A673 (cell line): ENCODE measurements at regions not wholly inside any gene's neighbourhood (a gene's known extent, or its start where the extent isn't known, plus 50 kb on each side); places are given as distances from the start of the nearest gene placed in this dataset.

ENCODE experiments used
- BruUV-seq: library from RNA; stranded (reverse); fragments of 400-500 nt; replicated peaks from 2 replicates; lab custom pipeline; 2021; lab: Mats Ljungman, UMichigan
- CTCF ChIA-PET: fragments of 300-600 bp; sonication (Branson Sonifier 250); formaldehyde crosslinking; loops from one replicate; lab custom pipeline; 2022; ENCODE audit warnings: antibody characterized with exemption; lab: Charles Lee
- POLR2A ChIA-PET: fragments of 300-600 bp; sonication (Branson Sonifier 250); formaldehyde crosslinking; loops from one replicate; lab custom pipeline; 2022; ENCODE audit warnings: antibody characterized with exemption; ENCODE audit not compliant: low non-redundant PET; lab: Charles Lee
- DNase-seq: peaks from one replicate; pipeline ENCODE4 v3.0.0-alpha.2; 2015; ENCODE audit warnings: low spot score
- H3K27ac ChIP-seq: fragments of 200-600 bp; sonication (generic); 2 replicates; pipeline ENCODE4 v1.5.1; 2016; ENCODE audit warnings: mixed run types, low read depth, mild to moderate bottlenecking, mixed read lengths, antibody characterized with exemption, low read length; ENCODE audit not compliant: poor library complexity, severe bottlenecking
- H3K27me3 ChIP-seq: fragments of 200-600 bp; sonication (generic); replicated peaks from 2 replicates; pipeline ENCODE4 v1.6.1; 2017; ENCODE audit warnings: mixed run types, low read depth, mild to moderate bottlenecking, mixed read lengths, antibody characterized with exemption, low read length; ENCODE audit not compliant: insufficient read depth, poor library complexity
- H3K36me3 ChIP-seq: fragments of 200-600 bp; sonication (generic); 2 replicates; pipeline ENCODE4 v1.6.1; 2016; ENCODE audit warnings: mixed run types, mild to moderate bottlenecking, mixed read lengths, antibody characterized with exemption, low read length; ENCODE audit not compliant: insufficient read depth, poor library complexity, severe bottlenecking
- H3K4me1 ChIP-seq: fragments of 200-600 bp; sonication (generic); 2 replicates; pipeline ENCODE4 v1.6.1; 2017; ENCODE audit warnings: mixed run types, mild to moderate bottlenecking, mixed read lengths, antibody characterized with exemption, low read length; ENCODE audit not compliant: insufficient read depth, poor library complexity, severe bottlenecking
- H3K4me3 ChIP-seq: fragments of 200-600 bp; sonication (generic); 2 replicates; pipeline ENCODE4 v1.5.1; 2016; ENCODE audit warnings: low read depth, mixed run types, mild to moderate bottlenecking, mixed read lengths, low read length; ENCODE audit not compliant: poor library complexity, severe bottlenecking
- H3K9me3 ChIP-seq: fragments of 200-600 bp; sonication (generic); 2 replicates; pipeline ENCODE4 v1.6.1; 2016; ENCODE audit warnings: mixed run types, low read depth, mild to moderate bottlenecking, mixed read lengths, antibody characterized with exemption, low read length; ENCODE audit not compliant: poor library complexity, severe bottlenecking
- CTCF ChIP-seq: fragments of 300-800, 200-600 bp; sonication (generic); conservative IDR thresholded peaks from 2 replicates; pipeline ENCODE4 v1.5.1; 2017; ENCODE audit warnings: low read depth, mild to moderate bottlenecking, antibody characterized with exemption, low read length, moderate library complexity, mixed read lengths
- EZH2 ChIP-seq: fragments of 200-600 bp; sonication (generic); IDR thresholded peaks from 2 replicates; pipeline ENCODE4 v1.6.1; 2017; ENCODE audit warnings: borderline replicate concordance, low read depth, mild to moderate bottlenecking, mixed read lengths, antibody characterized with exemption, low read length; ENCODE audit not compliant: poor library complexity, severe bottlenecking
- intact Hi-C: fragments of 100-400 bp; cut with micrococcal nuclease; formaldehyde crosslinking; loops from one replicate; pipeline ENCODE4 v1.10.0; 2022; ENCODE audit not compliant: unreplicated experiment

- no peaks in the 10 kb centered on the region for H3K4me1 ChIP-seq
- POLR2A ChIA-PET = no interaction called here
- intact Hi-C loops = no loop called here
- no peak overlapping the region for H3K4me3 ChIP-seq
- no peak overlapping the region for H3K27ac ChIP-seq
- no peaks in the 10 kb centered on the region for H3K36me3 ChIP-seq
- no peak for DNase-seq
- no peaks in the 10 kb centered on the region for H3K9me3 ChIP-seq
- peaks cover 21% of the 10 kb centered on the region for H3K27me3 ChIP-seq
- BruUV-seq = no TSS peak
- no peak for TF ChIP-seq EZH2
- TF ChIP-seq CTCF = no peak
- CTCF ChIA-PET = no interaction called here
Observed at GRCh38 chr10:105494944-105495343, 853.9 kb downstream of the SORCS3 start.

GRCh38 chr10:105494303-105494702 lies 853.2 kb downstream of the SORCS3 start:
- Histone ChIP-seq H3K27ac (no peak overlapping the region), H3K4me3 (no peak overlapping the region), H3K9me3 (no peaks in the 10 kb centered on the region), H3K4me1 (no peaks in the 10 kb centered on the region), H3K36me3 (no peaks in the 10 kb centered on the region), H3K27me3 (peaks cover 28% of the 10 kb centered on the region)
- intact Hi-C loops = no loop called here
- no peak for DNase-seq
- ChIA-PET POLR2A (no interaction called here), CTCF (no interaction called here)
- no peak for TF ChIP-seq EZH2
- TF ChIP-seq CTCF = no peak
- BruUV-seq = no TSS peak

- intact Hi-C loops = no loop called here
- Histone ChIP-seq H3K9me3 (no peaks in the 10 kb centered on the region), H3K27ac (no peak overlapping the region), H3K27me3 (no peaks in the 10 kb centered on the region), H3K4me3 (no peak overlapping the region), H3K4me1 (no peaks in the 10 kb centered on the region), H3K36me3 (no peaks in the 10 kb centered on the region)
- POLR2A ChIA-PET = no interaction called here
- TF ChIP-seq EZH2 (no peak), CTCF (no peak)
- no TSS peak for BruUV-seq
- CTCF ChIA-PET = no interaction called here
- DNase-seq = no peak
Observed at GRCh38 chr10:105473170-105473569, 832.1 kb downstream of the SORCS3 start.
